ENCODE measurements at regions not wholly inside any gene's neighbourhood (a gene's known extent, or its start where the extent isn't known, plus 50 kb on each side); places are given as distances from the start of the nearest gene placed in this dataset.

DNA sequence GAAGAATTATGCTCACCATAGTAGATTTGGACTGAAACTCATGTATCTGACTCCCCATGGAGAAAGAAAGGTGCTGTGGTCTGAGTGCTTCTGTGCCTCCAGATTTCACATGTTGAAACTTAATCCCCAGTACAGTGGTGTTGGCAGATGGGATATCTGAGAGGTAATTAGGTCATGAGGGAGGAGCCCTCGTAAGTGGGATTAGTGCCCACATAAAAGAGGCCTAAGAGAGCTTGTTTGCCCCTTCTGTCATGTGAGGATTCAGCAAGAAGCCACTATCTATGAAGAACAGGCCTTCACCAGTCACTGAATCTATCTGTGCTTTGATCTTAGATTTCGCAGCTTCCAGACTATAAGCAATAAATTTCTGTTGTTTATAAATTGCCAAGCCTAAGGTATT lies 150.1 kb downstream of the PLPP3 start:
- TF ChIP-seq POLR2A (IDR thresholded peaks at IDR 0.05) = no peak
- TF ChIP-seq, protein P1, sequence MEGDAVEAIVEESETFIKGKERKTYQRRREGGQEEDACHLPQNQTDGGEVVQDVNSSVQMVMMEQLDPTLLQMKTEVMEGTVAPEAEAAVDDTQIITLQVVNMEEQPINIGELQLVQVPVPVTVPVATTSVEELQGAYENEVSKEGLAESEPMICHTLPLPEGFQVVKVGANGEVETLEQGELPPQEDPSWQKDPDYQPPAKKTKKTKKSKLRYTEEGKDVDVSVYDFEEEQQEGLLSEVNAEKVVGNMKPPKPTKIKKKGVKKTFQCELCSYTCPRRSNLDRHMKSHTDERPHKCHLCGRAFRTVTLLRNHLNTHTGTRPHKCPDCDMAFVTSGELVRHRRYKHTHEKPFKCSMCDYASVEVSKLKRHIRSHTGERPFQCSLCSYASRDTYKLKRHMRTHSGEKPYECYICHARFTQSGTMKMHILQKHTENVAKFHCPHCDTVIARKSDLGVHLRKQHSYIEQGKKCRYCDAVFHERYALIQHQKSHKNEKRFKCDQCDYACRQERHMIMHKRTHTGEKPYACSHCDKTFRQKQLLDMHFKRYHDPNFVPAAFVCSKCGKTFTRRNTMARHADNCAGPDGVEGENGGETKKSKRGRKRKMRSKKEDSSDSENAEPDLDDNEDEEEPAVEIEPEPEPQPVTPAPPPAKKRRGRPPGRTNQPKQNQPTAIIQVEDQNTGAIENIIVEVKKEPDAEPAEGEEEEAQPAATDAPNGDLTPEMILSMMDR (IDR thresholded peaks at IDR 0.05) = no peak
